Glutamatergic neuron (in vitro differentiated cells): ENCODE measurements at regions not wholly inside any gene's neighbourhood (a gene's known extent, or its start where the extent isn't known, plus 50 kb on each side); places are given as distances from the start of the nearest gene placed in this dataset.
"Not testable (repeated sequence)": the region's sequence is repeated elsewhere in the genome, so short reads cannot be mapped to it uniquely, and the experiment has no call there.

Experiments used
- DNase-seq: peaks from one replicate; pipeline ENCODE4 v3.0.0; 2022
- H3K27ac Mint-ChIP-seq: one replicate; pipeline ENCODE4 v1.8.0; 2020; ENCODE audit warnings: mild to moderate bottlenecking, mixed read lengths, inconsistent platforms; ENCODE audit not compliant: unreplicated experiment
- H3K27me3 Mint-ChIP-seq: one replicate; pipeline ENCODE4 v1.8.0; 2020; ENCODE audit warnings: mild to moderate bottlenecking, moderate library complexity, mixed read lengths, inconsistent platforms; ENCODE audit not compliant: unreplicated experiment
- H3K36me3 Mint-ChIP-seq: one replicate; pipeline ENCODE4 v1.8.0; 2020; ENCODE audit warnings: mild to moderate bottlenecking, mixed read lengths, inconsistent platforms; ENCODE audit not compliant: unreplicated experiment
- H3K4me1 Mint-ChIP-seq: one replicate; pipeline ENCODE4 v1.8.0; 2020; ENCODE audit warnings: mild to moderate bottlenecking, low read depth, mixed read lengths, inconsistent platforms; ENCODE audit not compliant: unreplicated experiment
- H3K4me3 Mint-ChIP-seq: one replicate; pipeline ENCODE4 v1.8.0; 2020; ENCODE audit warnings: mild to moderate bottlenecking, mixed read lengths, inconsistent platforms; ENCODE audit not compliant: unreplicated experiment
- H3K9me3 Mint-ChIP-seq: one replicate; pipeline ENCODE4 v1.8.0; 2020; ENCODE audit warnings: mild to moderate bottlenecking, moderate library complexity, mixed read lengths, inconsistent platforms; ENCODE audit not compliant: unreplicated experiment
- CTCF ChIP-seq: fragments of 200-600 bp; sonication (generic); IDR thresholded peaks from one replicate; pipeline ENCODE4 v1.5.0; 2021; ENCODE audit not compliant: partially characterized antibody, unreplicated experiment

GRCh38 chr3:75192146-75192616, 471.9 kb upstream of the FRG2C start:
- Mint-ChIP-seq H3K36me3 (no peaks in the 10 kb centered on the region), H3K27me3 (no peaks in the 10 kb centered on the region), H3K4me1 (no peaks in the 10 kb centered on the region), H3K4me3 (no peak overlapping the region), H3K27ac (no peak overlapping the region), H3K9me3 (no peaks in the 10 kb centered on the region)
- peak; percentile 62 for DNase-seq
- peak; percentile 87 for TF ChIP-seq CTCF

- DNase-seq = no peak
- no peak for TF ChIP-seq CTCF
- Mint-ChIP-seq H3K4me1 (no peaks in the 10 kb centered on the region), H3K9me3 (no peaks in the 10 kb centered on the region), H3K4me3 (no peak overlapping the region), H3K27me3 (no peaks in the 10 kb centered on the region), H3K36me3 (no peaks in the 10 kb centered on the region), H3K27ac (no peak overlapping the region)
Observed at GRCh38 chr3:75193797-75194196, 470.3 kb upstream of the FRG2C start.

- H3K4me3 Mint-ChIP-seq, H3K9me3 Mint-ChIP-seq, H3K27me3 Mint-ChIP-seq, H3K36me3 Mint-ChIP-seq, H3K27ac Mint-ChIP-seq, DNase-seq: not testable (repeated sequence)
- peaks cover 11% of the 10 kb centered on the region for H3K4me1 Mint-ChIP-seq
Observed at GRCh38 chr3:75214332-75214731, 449.8 kb upstream of the FRG2C start.

GRCh38 chr3:75218577-75218976, 445.6 kb upstream of the FRG2C start:
- Mint-ChIP-seq H3K4me1 (peaks cover 33% of the 10 kb centered on the region), H3K9me3 (no peaks in the 10 kb centered on the region), H3K4me3 (no peak overlapping the region), H3K27ac (peak overlapping the region; percentile 28), H3K27me3 (peaks cover 3% of the 10 kb centered on the region), H3K36me3 (no peaks in the 10 kb centered on the region)
- no peak for TF ChIP-seq CTCF
- DNase-seq = no peak

- H3K4me3 Mint-ChIP-seq = peak overlapping the region; percentile 69
- peaks cover 2% of the 10 kb centered on the region for H3K27me3 Mint-ChIP-seq
- no peaks in the 10 kb centered on the region for H3K36me3 Mint-ChIP-seq
- no peak for TF ChIP-seq CTCF
- H3K4me1 Mint-ChIP-seq = peaks cover 33% of the 10 kb centered on the region
- H3K9me3 Mint-ChIP-seq = no peaks in the 10 kb centered on the region
- peak overlapping the region; percentile 92 for H3K27ac Mint-ChIP-seq
- peak; percentile 54 for DNase-seq
Observed at GRCh38 chr3:75220932-75221331, 443.2 kb upstream of the FRG2C start.

GRCh38 chr3:75224412-75224811, 439.7 kb upstream of the FRG2C start:
- Mint-ChIP-seq H3K27ac (no peak overlapping the region), H3K4me1 (peaks cover 22% of the 10 kb centered on the region), H3K4me3 (no peak overlapping the region), H3K27me3 (peaks cover 4% of the 10 kb centered on the region), H3K36me3 (no peaks in the 10 kb centered on the region), H3K9me3 (no peaks in the 10 kb centered on the region)
- no peak for DNase-seq
- no peak for TF ChIP-seq CTCF
